GM18868 (cell line): ENCODE measurements at regions not wholly inside any gene's neighbourhood (a gene's known extent, or its start where the extent isn't known, plus 50 kb on each side); places are given as distances from the start of the nearest gene placed in this dataset.

Source experiments
- ATAC-seq: cut with Tn5 transposase; IDR thresholded peaks from one replicate; pipeline ENCODE4 v1.9.1; 2021; ENCODE audit warnings: mild to moderate bottlenecking, moderate library complexity; ENCODE audit not compliant: unreplicated experiment

GRCh38 chr2:120580709-120581108, 155.0 kb upstream of the GLI2 start:
- no peak for ATAC-seq

- ATAC-seq = no peak
These were observed 152.5 kb upstream of the GLI2 start for GRCh38 chr2:120583121-120583520.

GRCh38 chr2:120583851-120584570, 151.7 kb upstream of the GLI2 start:
- ATAC-seq = no peak

- no peak for ATAC-seq
These were observed 149.0 kb upstream of the GLI2 start for GRCh38 chr2:120586507-120587278.

- ATAC-seq = no peak
These were observed 148.2 kb upstream of the GLI2 start for GRCh38 chr2:120587279-120587996.

GRCh38 chr2:120587997-120588336, 147.7 kb upstream of the GLI2 start:
- ATAC-seq = no peak

GRCh38 chr2:120589771-120590608, 145.7 kb upstream of the GLI2 start:
- ATAC-seq = no peak

GRCh38 chr2:120590841-120591240, 144.8 kb upstream of the GLI2 start:
- no peak for ATAC-seq

- ATAC-seq = no peak
These were observed 144.1 kb upstream of the GLI2 start for GRCh38 chr2:120591572-120591971.

GRCh38 chr2:120592084-120592483, 143.6 kb upstream of the GLI2 start:
- no peak for ATAC-seq

DNA sequence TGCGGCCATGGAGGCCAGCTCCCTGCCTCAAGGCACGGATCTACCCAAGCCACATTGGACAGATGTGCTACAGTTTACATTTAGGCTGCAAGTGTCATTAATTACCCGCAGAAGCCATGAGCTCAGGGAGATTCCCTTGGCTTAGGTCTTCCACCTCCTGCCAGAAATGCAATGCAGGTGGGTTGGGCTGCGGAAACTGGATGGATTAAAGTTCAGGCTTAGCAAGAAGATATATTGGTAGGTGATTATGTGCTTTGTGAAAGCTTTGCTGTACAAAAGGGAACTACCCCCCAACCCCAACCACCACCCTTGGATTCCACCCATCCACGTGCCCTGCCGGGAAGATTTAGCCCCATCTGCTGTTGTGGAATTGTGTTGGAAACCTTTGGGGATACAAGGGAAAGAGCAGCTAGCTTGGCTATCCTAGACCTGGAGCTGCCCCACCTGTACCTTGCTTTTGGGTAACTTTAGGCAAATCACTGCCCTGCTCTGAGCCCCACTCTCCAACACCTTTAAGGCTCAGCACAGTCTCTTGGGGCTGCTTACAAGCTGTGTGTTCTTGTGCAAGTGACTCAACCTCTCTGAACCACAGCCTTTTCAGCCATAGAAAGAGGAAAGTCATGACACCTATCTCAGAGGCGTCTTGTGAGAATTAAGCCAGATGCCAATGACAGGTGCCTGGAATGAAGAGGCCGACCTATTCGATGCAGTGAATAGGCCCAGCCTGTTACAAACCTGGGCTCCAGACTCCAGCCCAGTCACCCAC, 141.6 kb upstream of the GLI2 start:
- ATAC-seq = no peak

DNA sequence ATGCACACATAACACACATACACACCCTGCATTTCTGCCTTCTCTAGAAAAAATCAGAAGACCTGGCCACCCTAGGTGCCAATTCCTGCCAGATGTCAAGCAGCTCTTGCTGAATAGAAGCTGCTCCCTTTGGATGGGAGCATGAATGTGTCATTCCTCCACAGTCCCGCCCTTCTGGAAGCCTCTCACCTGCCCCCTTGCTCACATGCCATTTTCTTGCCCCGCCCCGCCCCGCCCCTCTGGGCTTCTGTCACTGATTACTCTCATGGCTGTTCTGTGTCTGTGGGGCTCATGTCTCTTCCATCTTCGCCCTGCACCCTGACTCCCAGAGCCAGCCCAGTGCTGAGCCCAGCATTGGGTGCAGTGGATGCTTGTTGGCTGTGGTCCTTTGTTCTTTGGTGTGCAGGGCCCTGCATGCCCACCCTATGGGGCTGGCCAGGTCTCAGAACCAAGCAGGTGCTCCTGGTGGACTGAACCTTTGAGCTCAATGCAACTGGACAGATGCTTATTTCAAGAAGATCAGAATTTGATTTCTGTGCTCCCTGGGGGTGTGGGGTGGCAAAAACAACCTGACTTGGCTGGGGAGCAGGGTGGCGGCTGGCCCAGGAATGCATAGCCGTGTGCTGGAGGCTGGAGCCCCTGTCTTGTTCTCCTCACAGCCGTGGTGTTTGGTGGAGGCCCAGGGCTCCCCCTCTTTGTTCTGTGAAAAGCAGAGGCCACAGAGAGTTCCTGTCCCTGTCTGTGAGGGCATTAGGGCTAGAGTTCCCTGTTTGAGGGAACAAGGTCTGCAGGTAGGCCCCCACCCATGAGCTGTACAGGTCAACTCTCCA, 140.6 kb upstream of the GLI2 start:
- no peak for ATAC-seq

DNA sequence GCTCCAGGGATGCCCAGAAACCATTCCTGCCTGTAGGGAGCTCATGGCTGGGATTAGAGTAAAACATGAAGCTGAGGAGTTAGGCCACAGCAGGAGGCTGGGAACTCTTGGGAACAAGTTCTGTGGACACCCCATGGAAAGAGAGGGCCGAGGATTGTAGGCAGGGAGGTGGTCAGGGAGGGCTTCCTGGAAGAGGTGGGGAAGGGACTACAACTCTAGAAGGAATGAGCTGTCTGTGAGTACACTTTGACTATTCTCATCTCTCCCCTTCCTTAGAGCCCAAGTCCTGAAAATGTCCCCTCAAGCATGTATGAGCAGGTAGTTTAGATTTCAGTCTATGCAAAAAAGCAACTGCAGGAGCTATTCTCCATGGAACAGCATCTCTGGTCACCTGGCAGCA, 139.9 kb upstream of the GLI2 start:
- ATAC-seq = no peak

- no peak for ATAC-seq
These were observed 139.4 kb upstream of the GLI2 start for GRCh38 chr2:120596191-120596811.

- ATAC-seq = no peak
These were observed 138.6 kb upstream of the GLI2 start for GRCh38 chr2:120596990-120597594.

- ATAC-seq = no peak
These were observed 138.0 kb upstream of the GLI2 start for GRCh38 chr2:120597595-120598193.

DNA sequence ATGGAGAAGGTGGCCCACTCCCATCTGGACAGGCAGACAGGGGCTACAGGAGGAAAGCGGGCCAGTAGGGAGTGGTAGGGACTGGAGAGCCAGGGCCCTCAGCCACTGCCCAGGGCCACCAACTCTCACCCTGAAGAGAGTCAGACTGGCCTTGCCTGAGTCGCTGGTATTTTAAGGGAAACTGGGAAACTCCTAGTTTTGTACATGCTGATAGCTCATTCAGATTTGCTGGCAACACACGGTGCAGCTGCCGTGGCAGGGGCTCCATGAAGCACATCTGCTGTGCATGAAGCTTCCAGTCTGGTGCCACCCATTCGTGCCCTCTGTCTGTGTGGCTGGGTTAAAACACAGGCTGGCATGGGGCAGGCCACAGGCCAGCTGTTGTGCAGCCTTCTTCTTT, 137.3 kb upstream of the GLI2 start:
- no peak for ATAC-seq

DNA sequence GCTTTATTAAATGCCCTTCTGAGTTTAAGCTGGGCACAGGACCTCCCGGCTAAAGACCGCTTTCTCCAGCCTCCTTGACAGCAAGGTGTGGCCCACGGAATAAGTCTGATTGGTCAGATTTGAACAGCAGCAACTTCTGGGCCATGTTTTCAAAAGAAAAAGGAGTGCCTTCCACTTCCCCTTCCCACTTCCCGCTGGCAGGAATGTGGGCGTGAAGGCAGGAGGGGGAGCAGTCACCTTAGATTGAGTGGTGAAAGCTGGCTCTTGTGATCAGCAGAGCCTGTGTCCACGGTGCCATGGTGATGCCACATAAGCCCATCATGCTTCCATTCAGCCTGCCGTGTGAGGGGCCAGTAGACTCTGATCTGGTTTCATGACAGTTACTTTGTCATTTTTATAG, 136.6 kb upstream of the GLI2 start:
- ATAC-seq = no peak
